Thyroid gland (tissue), 4 donors: ENCODE measurements at regions not wholly inside any gene's neighbourhood (a gene's known extent, or its start where the extent isn't known, plus 50 kb on each side); places are given as distances from the start of the nearest gene placed in this dataset.

Experiments
- POLR2A ChIP-seq, 2 donors: fragments of 450-650 bp; IDR thresholded peaks; one replicate each; pipeline ENCODE4 v1.6.1; 2017; ENCODE audit warnings: antibody characterized with exemption in 2 of 2, mild to moderate bottlenecking in 2 of 2, moderate library complexity in 1 of 2
- TF ChIP-seq, protein P1 (sequence below), 6 experiments: fragments of 200-600 bp in 3 of 6; fragments of 450-650 bp in 3 of 6; sonication (generic) in 3 of 6; IDR thresholded peaks; one replicate each; pipeline ENCODE4 v1.5.1; 2016 to 2019; ENCODE audit warnings: antibody characterized with exemption in 6 of 6, mild to moderate bottlenecking in 2 of 6, inconsistent platforms in 1 of 6, moderate library complexity in 1 of 6

DNA sequence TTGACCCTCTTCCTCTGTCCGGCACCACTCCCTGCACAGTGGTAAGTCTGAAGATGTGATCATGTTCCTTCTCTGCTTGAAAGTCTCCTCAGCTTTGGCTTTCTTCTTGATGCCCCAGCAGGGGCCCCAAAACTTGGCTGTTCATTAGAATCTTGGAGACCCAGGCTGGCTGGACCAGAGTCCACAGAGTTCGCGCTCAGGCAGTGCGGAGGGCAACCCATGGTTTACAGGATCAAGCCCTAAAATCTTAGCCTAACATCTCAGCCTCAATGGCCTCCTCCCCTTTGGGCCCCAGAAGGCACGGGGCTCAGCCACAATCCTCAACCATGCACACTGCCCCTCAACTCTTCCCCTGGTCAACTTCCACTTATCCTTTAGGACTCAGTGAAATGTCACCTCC, 72.9 kb upstream of the GTSF1L start:
- TF ChIP-seq, protein P1, sequence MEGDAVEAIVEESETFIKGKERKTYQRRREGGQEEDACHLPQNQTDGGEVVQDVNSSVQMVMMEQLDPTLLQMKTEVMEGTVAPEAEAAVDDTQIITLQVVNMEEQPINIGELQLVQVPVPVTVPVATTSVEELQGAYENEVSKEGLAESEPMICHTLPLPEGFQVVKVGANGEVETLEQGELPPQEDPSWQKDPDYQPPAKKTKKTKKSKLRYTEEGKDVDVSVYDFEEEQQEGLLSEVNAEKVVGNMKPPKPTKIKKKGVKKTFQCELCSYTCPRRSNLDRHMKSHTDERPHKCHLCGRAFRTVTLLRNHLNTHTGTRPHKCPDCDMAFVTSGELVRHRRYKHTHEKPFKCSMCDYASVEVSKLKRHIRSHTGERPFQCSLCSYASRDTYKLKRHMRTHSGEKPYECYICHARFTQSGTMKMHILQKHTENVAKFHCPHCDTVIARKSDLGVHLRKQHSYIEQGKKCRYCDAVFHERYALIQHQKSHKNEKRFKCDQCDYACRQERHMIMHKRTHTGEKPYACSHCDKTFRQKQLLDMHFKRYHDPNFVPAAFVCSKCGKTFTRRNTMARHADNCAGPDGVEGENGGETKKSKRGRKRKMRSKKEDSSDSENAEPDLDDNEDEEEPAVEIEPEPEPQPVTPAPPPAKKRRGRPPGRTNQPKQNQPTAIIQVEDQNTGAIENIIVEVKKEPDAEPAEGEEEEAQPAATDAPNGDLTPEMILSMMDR (IDR thresholded peaks at IDR 0.05) = no peak
- no peak for TF ChIP-seq POLR2A (IDR thresholded peaks at IDR 0.05)
